GM12891 (cell line): ENCODE measurements at regions not wholly inside any gene's neighbourhood (a gene's known extent, or its start where the extent isn't known, plus 50 kb on each side); places are given as distances from the start of the nearest gene placed in this dataset.
"Not testable (repeated sequence)": the region's sequence is repeated elsewhere in the genome, so short reads cannot be mapped to it uniquely, and the experiment has no call there.

Experiments
- PAX5 ChIP-seq: IDR thresholded peaks from 2 replicates; pipeline ENCODE4 v1.6.1; 2011; ENCODE audit warnings: low read length, moderate library complexity, mild to moderate bottlenecking; ENCODE audit not compliant: insufficient read depth, severe bottlenecking
- POLR2A ChIP-seq: IDR thresholded peaks from 2 replicates; pipeline ENCODE4 v1.6.1; 2011; ENCODE audit warnings: low read depth, low read length, control low read depth
- POLR2AphosphoS5 ChIP-seq: IDR thresholded peaks from 2 replicates; pipeline ENCODE4 v1.6.1; 2011; ENCODE audit warnings: low read depth, low read length, control low read depth
- POU2F2 ChIP-seq: IDR thresholded peaks from 2 replicates; pipeline ENCODE4 v1.6.1; 2011; ENCODE audit warnings: low read depth, mild to moderate bottlenecking, control low read depth, low read length, moderate library complexity
- SPI1 ChIP-seq: IDR thresholded peaks from 2 replicates; pipeline ENCODE4 v1.6.1; 2011; ENCODE audit warnings: low read depth, low read length, control low read depth
- TAF1 ChIP-seq: IDR thresholded peaks from 2 replicates; pipeline ENCODE4 v1.6.1; 2011; ENCODE audit warnings: low read depth, low read length, control low read depth

DNA sequence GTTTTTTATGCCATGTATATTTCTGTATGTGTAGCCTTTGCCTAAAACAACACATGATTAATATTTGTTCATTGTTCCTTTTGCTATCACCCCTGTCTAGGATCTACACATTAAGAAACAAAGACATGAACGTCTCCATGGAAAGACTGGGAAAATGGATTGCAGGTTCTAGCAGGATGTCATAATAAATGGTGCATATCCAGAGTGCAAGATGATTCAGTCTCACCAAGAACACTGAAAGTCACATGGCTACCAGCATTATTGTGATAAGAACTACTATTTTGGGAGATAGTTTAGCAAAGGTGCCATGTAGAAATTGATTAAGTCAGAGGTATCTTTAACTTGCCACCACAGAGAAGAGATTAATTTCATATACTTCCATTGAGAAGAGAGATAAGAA lies 398.3 kb downstream of the OR4F29 start:
- not testable (repeated sequence) for TF ChIP-seq POLR2AphosphoS5, POLR2A, TAF1, SPI1, PAX5, POU2F2
